HepG2 (cell line): ENCODE measurements at regions not wholly inside any gene's neighbourhood (a gene's known extent, or its start where the extent isn't known, plus 50 kb on each side); places are given as distances from the start of the nearest gene placed in this dataset.
A peak's percentile ranks its signal among the peaks of the same experiment; 100 is the strongest.

Source experiments
- CAMTA2 ChIP-seq: sonication (generic); formaldehyde crosslinking; IDR thresholded peaks from 2 replicates; pipeline ENCODE4 v1.4.0; 2020; ENCODE audit warnings: mild to moderate bottlenecking, missing genetic modification reagents, borderline replicate concordance
- CENPT ChIP-seq: sonication (generic); formaldehyde crosslinking; IDR thresholded peaks from 2 replicates; pipeline ENCODE4 v1.8.0; 2022; ENCODE audit warnings: low read depth, mild to moderate bottlenecking, moderate library complexity, missing genetic modification reagents
- FOXA1 ChIP-seq, 2 experiments: fragments of 450-650 bp in 1 of 2; sonication (generic) in 1 of 2; formaldehyde crosslinking in 1 of 2; IDR thresholded peaks; 2 replicates each; pipeline versions ENCODE4 v1.4.0 to v1.6.1; 2016 to 2020; ENCODE audit warnings: missing genetic modification reagents in 1 of 2
- JUND ChIP-seq: sonication (generic); formaldehyde crosslinking; IDR thresholded peaks from 2 replicates; pipeline ENCODE4 v1.8.0; 2022; ENCODE audit warnings: mild to moderate bottlenecking, missing genetic modification reagents
- KAT8 ChIP-seq: IDR thresholded peaks from 2 replicates; pipeline ENCODE4 v1.6.1; 2016; ENCODE audit warnings: missing genetic modification reagents, missing compliant biosample characterization
- MIXL1 ChIP-seq: IDR thresholded peaks from 2 replicates; pipeline ENCODE4 v1.6.1; 2016
- RAD51 ChIP-seq: fragments of 450-650 bp; IDR thresholded peaks from 2 replicates; pipeline ENCODE4 v1.6.1; 2016; ENCODE audit warnings: borderline replicate concordance
- RFX1 ChIP-seq: fragments of 450-650 bp; IDR thresholded peaks from 2 replicates; pipeline ENCODE4 v1.6.1; 2017
- SP140L ChIP-seq: sonication (generic); formaldehyde crosslinking; IDR thresholded peaks from 2 replicates; pipeline ENCODE4 v1.4.0; 2020; ENCODE audit warnings: missing genetic modification reagents, borderline replicate concordance
- SRSF9 ChIP-seq: fragments of 200-400 bp; formaldehyde crosslinking; IDR thresholded peaks from 2 replicates; pipeline ENCODE4 v1.6.1; 2018; ENCODE audit warnings: borderline replicate concordance, mild to moderate bottlenecking, low read depth, low read length; ENCODE audit not compliant: insufficient read depth, poor library complexity, severe bottlenecking
- TBL1XR1 ChIP-seq: fragments of 150-350 bp; IDR thresholded peaks from 2 replicates; pipeline ENCODE4 v1.6.1; 2014; ENCODE audit warnings: borderline replicate concordance, low read length; ENCODE audit not compliant: partially characterized antibody
- ZBTB7A ChIP-seq: sonication (generic); formaldehyde crosslinking; IDR thresholded peaks from 2 replicates; pipeline ENCODE4 v1.8.0; 2022; ENCODE audit warnings: mild to moderate bottlenecking, missing genetic modification reagents
- ZFP36 ChIP-seq: fragments of 150-350 bp; IDR thresholded peaks from 2 replicates; pipeline ENCODE4 v1.6.1; 2018; ENCODE audit warnings: borderline replicate concordance, low read length, low read depth; ENCODE audit not compliant: partially characterized antibody
- ZNF225 ChIP-seq: sonication (generic); formaldehyde crosslinking; IDR thresholded peaks from 2 replicates; pipeline ENCODE4 v1.4.0; 2020; ENCODE audit warnings: mild to moderate bottlenecking, missing genetic modification reagents
- ZNF570 ChIP-seq: sonication (generic); formaldehyde crosslinking; IDR thresholded peaks from 2 replicates; pipeline ENCODE4 v1.4.0; 2020; ENCODE audit warnings: mild to moderate bottlenecking, missing genetic modification reagents, borderline replicate concordance
- TF ChIP-seq, protein P1 (sequence below): sonication (generic); formaldehyde crosslinking; IDR thresholded peaks from 2 replicates; pipeline ENCODE4 v1.4.0; 2020; ENCODE audit warnings: missing genetic modification reagents, borderline replicate concordance
- TF ChIP-seq, protein P2 (sequence below): sonication (generic); formaldehyde crosslinking; IDR thresholded peaks from 2 replicates; pipeline ENCODE4 v1.9.0; 2021; ENCODE audit warnings: mild to moderate bottlenecking, missing genetic modification reagents
- TF ChIP-seq, protein P3 (sequence below): sonication (generic); formaldehyde crosslinking; IDR thresholded peaks from 2 replicates; pipeline ENCODE4 v1.5.1; 2020; ENCODE audit warnings: missing genetic modification reagents, mild to moderate bottlenecking, borderline replicate concordance

DNA sequence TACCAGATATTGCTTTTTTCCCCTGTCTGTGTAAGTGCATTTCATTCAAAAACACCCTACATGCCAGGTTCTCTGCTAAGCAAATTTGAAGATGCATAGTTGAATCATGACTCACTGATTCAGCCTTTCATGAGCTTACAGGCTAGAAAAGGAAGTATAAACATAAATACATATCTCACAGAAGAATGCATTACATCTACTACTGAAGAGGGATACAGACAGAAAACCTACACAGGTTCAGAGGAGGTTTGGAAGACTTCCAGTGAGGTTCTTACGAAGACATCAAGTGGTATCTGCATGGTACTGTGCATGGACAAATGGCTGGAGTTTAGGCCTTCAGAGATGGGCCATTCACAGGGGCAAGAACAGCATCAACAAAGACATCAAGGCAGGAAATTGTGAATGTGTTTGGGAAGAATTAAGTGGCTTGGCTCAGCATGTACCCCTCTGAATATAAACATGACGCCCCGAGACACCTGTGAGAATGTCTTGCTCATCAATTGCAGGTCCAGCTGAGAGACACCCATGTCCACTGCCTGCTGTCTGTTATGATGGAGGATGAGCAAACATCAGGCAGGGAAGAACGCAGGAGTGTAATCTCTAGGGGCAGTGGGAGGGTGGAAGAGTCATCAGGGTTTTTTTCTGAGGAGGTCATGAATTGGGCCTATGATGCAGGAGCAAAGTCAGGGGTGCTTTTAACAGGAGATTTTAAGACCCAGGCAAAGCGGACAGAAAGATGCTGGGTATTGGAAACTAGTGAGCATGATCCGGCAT is 105.1 kb upstream of the GALNT15 start (continued):
- TF ChIP-seq SP140L (no peak), CAMTA2 (CRISPR knock-in tag) (no peak), MIXL1 (CRISPR knock-in tag) (0 out of 2 replicates have a peak, but pooled peaks have one; percentile 15), ZNF570 (CRISPR knock-in tag) (no peak), RAD51 (no peak), ZFP36 (no peak), ZNF225 (no peak), JUND (CRISPR knock-in tag) (peak; percentile 76; the same call in 1 of the 2 replicates), TBL1XR1 (no peak), KAT8 (CRISPR knock-in tag) (no peak), FOXA1 (IDR thresholded peaks at IDR 0.05) (no peak), FOXA1 (CRISPR knock-in tag; IDR thresholded peaks at IDR 0.05) (no peak), RFX1 (no peak), CENPT (no peak), SRSF9 (no peak), ZBTB7A (CRISPR knock-in tag) (no peak)
- TF ChIP-seq, protein P1, sequence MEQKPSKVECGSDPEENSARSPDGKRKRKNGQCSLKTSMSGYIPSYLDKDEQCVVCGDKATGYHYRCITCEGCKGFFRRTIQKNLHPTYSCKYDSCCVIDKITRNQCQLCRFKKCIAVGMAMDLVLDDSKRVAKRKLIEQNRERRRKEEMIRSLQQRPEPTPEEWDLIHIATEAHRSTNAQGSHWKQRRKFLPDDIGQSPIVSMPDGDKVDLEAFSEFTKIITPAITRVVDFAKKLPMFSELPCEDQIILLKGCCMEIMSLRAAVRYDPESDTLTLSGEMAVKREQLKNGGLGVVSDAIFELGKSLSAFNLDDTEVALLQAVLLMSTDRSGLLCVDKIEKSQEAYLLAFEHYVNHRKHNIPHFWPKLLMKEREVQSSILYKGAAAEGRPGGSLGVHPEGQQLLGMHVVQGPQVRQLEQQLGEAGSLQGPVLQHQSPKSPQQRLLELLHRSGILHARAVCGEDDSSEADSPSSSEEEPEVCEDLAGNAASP, result no peak
- TF ChIP-seq, protein P2, sequence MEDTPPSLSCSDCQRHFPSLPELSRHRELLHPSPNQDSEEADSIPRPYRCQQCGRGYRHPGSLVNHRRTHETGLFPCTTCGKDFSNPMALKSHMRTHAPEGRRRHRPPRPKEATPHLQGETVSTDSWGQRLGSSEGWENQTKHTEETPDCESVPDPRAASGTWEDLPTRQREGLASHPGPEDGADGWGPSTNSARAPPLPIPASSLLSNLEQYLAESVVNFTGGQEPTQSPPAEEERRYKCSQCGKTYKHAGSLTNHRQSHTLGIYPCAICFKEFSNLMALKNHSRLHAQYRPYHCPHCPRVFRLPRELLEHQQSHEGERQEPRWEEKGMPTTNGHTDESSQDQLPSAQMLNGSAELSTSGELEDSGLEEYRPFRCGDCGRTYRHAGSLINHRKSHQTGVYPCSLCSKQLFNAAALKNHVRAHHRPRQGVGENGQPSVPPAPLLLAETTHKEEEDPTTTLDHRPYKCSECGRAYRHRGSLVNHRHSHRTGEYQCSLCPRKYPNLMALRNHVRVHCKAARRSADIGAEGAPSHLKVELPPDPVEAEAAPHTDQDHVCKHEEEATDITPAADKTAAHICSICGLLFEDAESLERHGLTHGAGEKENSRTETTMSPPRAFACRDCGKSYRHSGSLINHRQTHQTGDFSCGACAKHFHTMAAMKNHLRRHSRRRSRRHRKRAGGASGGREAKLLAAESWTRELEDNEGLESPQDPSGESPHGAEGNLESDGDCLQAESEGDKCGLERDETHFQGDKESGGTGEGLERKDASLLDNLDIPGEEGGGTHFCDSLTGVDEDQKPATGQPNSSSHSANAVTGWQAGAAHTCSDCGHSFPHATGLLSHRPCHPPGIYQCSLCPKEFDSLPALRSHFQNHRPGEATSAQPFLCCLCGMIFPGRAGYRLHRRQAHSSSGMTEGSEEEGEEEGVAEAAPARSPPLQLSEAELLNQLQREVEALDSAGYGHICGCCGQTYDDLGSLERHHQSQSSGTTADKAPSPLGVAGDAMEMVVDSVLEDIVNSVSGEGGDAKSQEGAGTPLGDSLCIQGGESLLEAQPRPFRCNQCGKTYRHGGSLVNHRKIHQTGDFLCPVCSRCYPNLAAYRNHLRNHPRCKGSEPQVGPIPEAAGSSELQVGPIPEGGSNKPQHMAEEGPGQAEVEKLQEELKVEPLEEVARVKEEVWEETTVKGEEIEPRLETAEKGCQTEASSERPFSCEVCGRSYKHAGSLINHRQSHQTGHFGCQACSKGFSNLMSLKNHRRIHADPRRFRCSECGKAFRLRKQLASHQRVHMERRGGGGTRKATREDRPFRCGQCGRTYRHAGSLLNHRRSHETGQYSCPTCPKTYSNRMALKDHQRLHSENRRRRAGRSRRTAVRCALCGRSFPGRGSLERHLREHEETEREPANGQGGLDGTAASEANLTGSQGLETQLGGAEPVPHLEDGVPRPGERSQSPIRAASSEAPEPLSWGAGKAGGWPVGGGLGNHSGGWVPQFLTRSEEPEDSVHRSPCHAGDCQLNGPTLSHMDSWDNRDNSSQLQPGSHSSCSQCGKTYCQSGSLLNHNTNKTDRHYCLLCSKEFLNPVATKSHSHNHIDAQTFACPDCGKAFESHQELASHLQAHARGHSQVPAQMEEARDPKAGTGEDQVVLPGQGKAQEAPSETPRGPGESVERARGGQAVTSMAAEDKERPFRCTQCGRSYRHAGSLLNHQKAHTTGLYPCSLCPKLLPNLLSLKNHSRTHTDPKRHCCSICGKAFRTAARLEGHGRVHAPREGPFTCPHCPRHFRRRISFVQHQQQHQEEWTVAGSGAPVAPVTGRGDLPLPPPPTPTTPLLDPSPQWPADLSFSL, result no peak
- TF ChIP-seq, protein P3, sequence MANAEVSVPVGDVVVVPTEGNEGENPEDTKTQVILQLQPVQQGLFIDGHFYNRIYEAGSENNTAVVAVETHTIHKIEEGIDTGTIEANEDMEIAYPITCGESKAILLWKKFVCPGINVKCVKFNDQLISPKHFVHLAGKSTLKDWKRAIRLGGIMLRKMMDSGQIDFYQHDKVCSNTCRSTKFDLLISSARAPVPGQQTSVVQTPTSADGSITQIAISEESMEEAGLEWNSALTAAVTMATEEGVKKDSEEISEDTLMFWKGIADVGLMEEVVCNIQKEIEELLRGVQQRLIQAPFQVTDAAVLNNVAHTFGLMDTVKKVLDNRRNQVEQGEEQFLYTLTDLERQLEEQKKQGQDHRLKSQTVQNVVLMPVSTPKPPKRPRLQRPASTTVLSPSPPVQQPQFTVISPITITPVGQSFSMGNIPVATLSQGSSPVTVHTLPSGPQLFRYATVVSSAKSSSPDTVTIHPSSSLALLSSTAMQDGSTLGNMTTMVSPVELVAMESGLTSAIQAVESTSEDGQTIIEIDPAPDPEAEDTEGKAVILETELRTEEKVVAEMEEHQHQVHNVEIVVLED (CRISPR knock-in tag), result no peak
